Left forelimb (tissue), 1 donor: ENCODE measurements at regions not wholly inside any gene's neighbourhood (a gene's known extent, or its start where the extent isn't known, plus 50 kb on each side); places are given as distances from the start of the nearest gene placed in this dataset.
"Not testable (repeated sequence)": the region's sequence is repeated elsewhere in the genome, so short reads cannot be mapped to it uniquely, and the experiment has no call there.

Experiments used
- DNase-seq: peaks from one replicate; pipeline ENCODE4 v3.0.0-alpha.2; 2018; ENCODE audit warnings: low spot score

GRCh38 chr4:33649015-33649414, 2595.3 kb downstream of the ARAP2 start:
- DNase-seq = no peak

DNA sequence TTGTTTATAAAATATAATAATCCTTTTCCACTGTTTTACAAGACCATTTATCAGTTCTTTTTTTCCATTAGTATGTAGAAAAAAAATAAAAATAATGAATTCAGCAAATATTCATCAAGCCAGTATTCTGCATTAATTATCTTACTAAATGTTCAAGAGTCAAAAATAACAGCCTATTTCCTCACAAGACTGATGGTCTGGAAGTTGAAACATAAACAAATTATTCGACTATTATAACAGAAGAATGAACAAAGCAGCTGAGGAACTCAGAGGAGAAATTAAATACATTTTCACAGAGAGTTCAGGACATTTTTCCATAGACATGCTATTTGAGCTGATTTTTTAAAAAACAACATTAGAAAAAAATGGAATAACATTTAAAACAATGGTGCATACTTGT, 2594.8 kb downstream of the ARAP2 start:
- no peak for DNase-seq

- DNase-seq = no peak
These were observed 2594.3 kb downstream of the ARAP2 start for GRCh38 chr4:33650036-33650435.

- no peak for DNase-seq
These were observed 2585.3 kb downstream of the ARAP2 start for GRCh38 chr4:33658971-33659370.

GRCh38 chr4:33661636-33662035, 2582.7 kb downstream of the ARAP2 start:
- no peak for DNase-seq

DNA sequence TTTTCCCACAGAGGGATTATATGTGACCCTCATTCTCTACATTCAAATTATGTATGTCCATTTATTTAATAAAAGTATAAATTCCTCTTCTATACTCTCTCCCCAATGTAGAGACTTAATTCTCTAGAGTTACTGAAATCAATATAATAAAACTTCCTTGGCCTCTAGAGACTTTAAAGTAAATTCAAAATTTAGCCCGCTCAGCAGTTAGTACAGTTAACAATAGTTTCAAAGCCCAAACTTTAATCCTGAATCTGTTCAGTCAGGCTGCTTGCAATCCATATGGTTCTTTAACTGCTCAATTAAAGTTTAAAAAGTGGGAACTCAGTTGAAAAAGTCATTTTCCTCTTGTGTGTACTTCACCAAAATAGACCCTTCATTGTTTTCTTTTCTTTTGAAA, 2558.4 kb downstream of the ARAP2 start:
- DNase-seq = no peak

DNA sequence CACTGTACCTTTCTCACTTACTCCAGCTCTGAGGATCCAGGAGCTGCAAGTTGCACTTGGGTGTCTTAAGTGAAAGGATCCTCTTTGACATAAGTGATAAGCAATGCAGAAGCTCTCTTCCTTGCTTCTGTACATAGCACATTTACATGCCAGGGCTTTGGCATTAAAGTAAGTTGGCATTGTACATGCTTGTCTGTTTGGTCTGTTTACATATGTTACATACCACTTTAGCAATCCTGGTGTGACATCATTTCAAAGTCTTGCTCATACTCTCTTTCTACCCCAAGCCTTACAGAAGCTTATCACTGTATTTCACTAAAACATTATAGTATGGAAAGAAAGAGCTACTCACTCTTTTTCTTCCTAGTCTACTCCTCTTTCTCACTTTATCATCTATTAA, 2548.3 kb downstream of the ARAP2 start:
- DNase-seq = no peak

GRCh38 chr4:33696586-33696985, 2547.7 kb downstream of the ARAP2 start:
- DNase-seq = no peak

DNA sequence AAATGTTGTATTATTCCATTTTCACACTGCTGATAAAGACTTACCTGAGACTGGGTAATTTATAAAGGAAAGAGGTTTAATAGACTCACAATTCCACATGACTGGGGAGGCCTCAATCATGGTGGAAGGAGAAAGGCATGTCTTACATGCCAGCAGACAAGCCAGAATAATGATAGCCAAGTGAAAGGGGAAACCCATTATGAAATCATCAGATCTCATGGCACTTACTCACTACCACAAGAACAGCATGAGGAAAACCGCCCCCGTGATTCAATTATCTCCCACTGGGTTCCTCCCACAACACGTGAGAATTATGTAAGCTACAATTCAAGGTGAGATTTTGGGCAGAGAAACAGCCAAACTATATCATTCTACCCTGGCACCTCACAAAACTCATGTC, 2535.1 kb downstream of the ARAP2 start:
- DNase-seq = no peak

DNA sequence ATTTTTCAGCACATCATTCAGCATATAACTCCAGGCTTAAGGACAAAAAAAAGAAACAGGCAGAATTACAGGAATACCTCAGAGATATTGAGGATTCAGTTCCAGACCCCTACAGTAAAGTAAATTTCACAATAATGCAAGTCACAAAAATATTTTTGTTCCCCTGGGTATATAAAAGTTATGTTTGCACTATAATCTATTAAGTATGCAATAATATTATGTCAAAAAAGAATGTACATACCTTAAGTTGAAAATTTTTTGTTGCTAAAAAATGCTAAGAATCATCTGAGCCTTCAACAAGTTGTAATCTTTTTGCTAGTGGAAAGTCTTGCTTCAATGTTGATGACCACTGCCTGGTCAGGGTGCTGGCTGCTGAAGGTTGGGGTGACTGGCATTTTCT, 2532.5 kb downstream of the ARAP2 start:
- no peak for DNase-seq

- no peak for DNase-seq
These were observed 2529.3 kb downstream of the ARAP2 start for GRCh38 chr4:33714971-33715370.

GRCh38 chr4:33715841-33716395, 2528.4 kb downstream of the ARAP2 start:
- DNase-seq = no peak

- no peak for DNase-seq
These were observed 2522.1 kb downstream of the ARAP2 start for GRCh38 chr4:33722254-33722653.

- no peak for DNase-seq
These were observed 2521.4 kb downstream of the ARAP2 start for GRCh38 chr4:33722800-33723516.

- DNase-seq = no peak
These were observed 2519.6 kb downstream of the ARAP2 start for GRCh38 chr4:33724685-33725084.

DNA sequence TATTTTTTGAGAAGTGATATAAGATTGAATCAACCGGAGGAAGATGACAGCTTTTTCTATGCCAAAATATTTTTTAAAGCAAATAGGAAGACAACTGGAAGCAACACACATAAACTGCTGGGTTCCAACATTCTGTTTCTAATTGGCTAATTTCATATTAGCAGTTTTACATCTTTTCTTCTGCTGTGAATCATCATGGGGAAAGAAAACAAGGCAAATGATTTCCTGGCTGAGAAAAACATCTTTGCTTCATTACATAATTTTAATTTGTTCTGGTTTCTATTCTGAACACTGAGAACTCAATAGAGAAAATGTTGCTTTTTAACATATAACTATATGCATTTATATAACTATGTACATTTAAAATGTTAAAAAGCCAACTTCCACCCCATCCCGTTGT, 2518.5 kb downstream of the ARAP2 start:
- DNase-seq = no peak

- no peak for DNase-seq
These were observed 2506.6 kb downstream of the ARAP2 start for GRCh38 chr4:33737726-33738125.

GRCh38 chr4:33739884-33740632, 2504.3 kb downstream of the ARAP2 start:
- DNase-seq = no peak

DNA sequence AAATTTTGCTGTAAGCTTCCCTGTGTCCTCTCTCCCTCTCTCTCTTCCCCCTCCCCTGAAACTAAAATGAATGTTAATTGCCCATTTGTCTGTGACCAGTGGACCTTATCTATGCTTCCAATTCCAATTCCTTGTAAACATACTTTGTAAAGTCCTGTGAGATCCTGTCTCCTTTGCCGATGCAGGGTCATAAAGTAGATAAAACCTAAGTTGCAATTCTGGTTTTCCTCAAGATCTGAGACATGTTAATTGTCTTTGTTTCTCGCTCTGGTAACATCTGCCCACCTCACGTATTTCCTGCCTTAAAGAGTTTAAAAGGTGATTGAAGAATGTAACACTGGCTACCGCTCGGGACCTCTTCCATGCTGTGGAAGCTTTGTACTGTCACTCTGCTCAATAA, 2503.4 kb downstream of the ARAP2 start:
- DNase-seq = not testable (repeated sequence)

- no peak for DNase-seq
These were observed 2497.3 kb downstream of the ARAP2 start for GRCh38 chr4:33746979-33747378.

DNA sequence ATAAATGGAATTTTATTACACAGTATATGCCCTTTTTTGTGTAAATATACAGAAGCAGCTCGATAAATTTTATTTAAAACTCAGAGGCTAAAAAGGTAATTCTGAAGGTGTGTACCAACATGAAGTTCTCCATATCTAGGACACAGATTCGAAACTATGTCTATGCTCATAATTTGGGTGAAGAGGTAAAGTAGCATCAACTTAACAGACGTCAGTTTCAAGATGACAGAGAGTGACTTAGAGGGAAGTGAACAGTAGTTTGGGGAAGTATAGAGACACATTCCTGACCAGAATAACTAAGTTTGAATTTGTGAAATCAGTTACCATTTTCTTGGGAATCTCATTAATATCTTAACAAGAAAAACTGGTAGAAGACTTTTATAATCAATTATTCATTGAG, 2493.3 kb downstream of the ARAP2 start:
- DNase-seq = no peak

DNA sequence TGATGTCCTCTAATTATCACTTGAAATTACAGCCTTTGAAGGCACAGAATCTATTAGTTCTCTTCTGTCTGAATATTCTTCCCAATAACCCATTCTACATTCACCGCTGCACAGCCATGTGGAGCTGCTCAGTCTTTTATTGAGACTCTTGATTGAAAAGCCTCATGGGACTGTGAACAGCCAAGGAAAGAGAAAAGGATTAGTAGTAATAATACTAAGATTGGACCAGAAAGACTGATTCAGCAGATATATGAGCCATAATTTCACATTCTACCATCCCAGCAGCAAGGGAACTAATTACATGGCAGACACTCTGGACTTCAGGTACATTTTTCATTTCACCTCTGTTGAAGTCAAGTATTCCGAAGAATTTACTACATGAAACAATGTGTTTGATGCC, 2471.7 kb downstream of the ARAP2 start:
- no peak for DNase-seq
